A673 (cell line): ENCODE measurements at regions not wholly inside any gene's neighbourhood (a gene's known extent, or its start where the extent isn't known, plus 50 kb on each side); places are given as distances from the start of the nearest gene placed in this dataset.

Source experiments
- BruUV-seq: library from RNA; stranded (reverse); fragments of 400-500 nt; replicated peaks from 2 replicates; lab custom pipeline; 2021; lab: Mats Ljungman, UMichigan
- CTCF ChIA-PET: fragments of 300-600 bp; sonication (Branson Sonifier 250); formaldehyde crosslinking; loops from one replicate; lab custom pipeline; 2022; ENCODE audit warnings: antibody characterized with exemption; lab: Charles Lee
- POLR2A ChIA-PET: fragments of 300-600 bp; sonication (Branson Sonifier 250); formaldehyde crosslinking; loops from one replicate; lab custom pipeline; 2022; ENCODE audit warnings: antibody characterized with exemption; ENCODE audit not compliant: low non-redundant PET; lab: Charles Lee
- DNase-seq: peaks from one replicate; pipeline ENCODE4 v3.0.0-alpha.2; 2015; ENCODE audit warnings: low spot score
- H3K27ac ChIP-seq: fragments of 200-600 bp; sonication (generic); 2 replicates; pipeline ENCODE4 v1.5.1; 2016; ENCODE audit warnings: mixed run types, low read depth, mild to moderate bottlenecking, mixed read lengths, antibody characterized with exemption, low read length; ENCODE audit not compliant: poor library complexity, severe bottlenecking
- H3K27me3 ChIP-seq: fragments of 200-600 bp; sonication (generic); replicated peaks from 2 replicates; pipeline ENCODE4 v1.6.1; 2017; ENCODE audit warnings: mixed run types, low read depth, mild to moderate bottlenecking, mixed read lengths, antibody characterized with exemption, low read length; ENCODE audit not compliant: insufficient read depth, poor library complexity
- H3K36me3 ChIP-seq: fragments of 200-600 bp; sonication (generic); 2 replicates; pipeline ENCODE4 v1.6.1; 2016; ENCODE audit warnings: mixed run types, mild to moderate bottlenecking, mixed read lengths, antibody characterized with exemption, low read length; ENCODE audit not compliant: insufficient read depth, poor library complexity, severe bottlenecking
- H3K4me1 ChIP-seq: fragments of 200-600 bp; sonication (generic); 2 replicates; pipeline ENCODE4 v1.6.1; 2017; ENCODE audit warnings: mixed run types, mild to moderate bottlenecking, mixed read lengths, antibody characterized with exemption, low read length; ENCODE audit not compliant: insufficient read depth, poor library complexity, severe bottlenecking
- H3K4me3 ChIP-seq: fragments of 200-600 bp; sonication (generic); 2 replicates; pipeline ENCODE4 v1.5.1; 2016; ENCODE audit warnings: low read depth, mixed run types, mild to moderate bottlenecking, mixed read lengths, low read length; ENCODE audit not compliant: poor library complexity, severe bottlenecking
- H3K9me3 ChIP-seq: fragments of 200-600 bp; sonication (generic); 2 replicates; pipeline ENCODE4 v1.6.1; 2016; ENCODE audit warnings: mixed run types, low read depth, mild to moderate bottlenecking, mixed read lengths, antibody characterized with exemption, low read length; ENCODE audit not compliant: poor library complexity, severe bottlenecking
- CTCF ChIP-seq: fragments of 300-800, 200-600 bp; sonication (generic); conservative IDR thresholded peaks from 2 replicates; pipeline ENCODE4 v1.5.1; 2017; ENCODE audit warnings: low read depth, mild to moderate bottlenecking, antibody characterized with exemption, low read length, moderate library complexity, mixed read lengths
- EZH2 ChIP-seq: fragments of 200-600 bp; sonication (generic); IDR thresholded peaks from 2 replicates; pipeline ENCODE4 v1.6.1; 2017; ENCODE audit warnings: borderline replicate concordance, low read depth, mild to moderate bottlenecking, mixed read lengths, antibody characterized with exemption, low read length; ENCODE audit not compliant: poor library complexity, severe bottlenecking
- intact Hi-C: fragments of 100-400 bp; cut with micrococcal nuclease; formaldehyde crosslinking; loops from one replicate; pipeline ENCODE4 v1.10.0; 2022; ENCODE audit not compliant: unreplicated experiment

GRCh38 chr4:58602731-58603359, 1492.7 kb upstream of the IGFBP7 start:
- Histone ChIP-seq H3K27me3 (no peaks in the 10 kb centered on the region), H3K9me3 (no peaks in the 10 kb centered on the region), H3K36me3 (no peaks in the 10 kb centered on the region), H3K4me3 (no peak overlapping the region), H3K27ac (no peak overlapping the region), H3K4me1 (no peaks in the 10 kb centered on the region)
- TF ChIP-seq EZH2 (no peak), CTCF (no peak)
- no peak for DNase-seq
- intact Hi-C loops, result no loop called here
- no TSS peak for BruUV-seq
- ChIA-PET POLR2A (no interaction called here), CTCF (no interaction called here)

- POLR2A ChIA-PET, result no interaction called here
- BruUV-seq, result no TSS peak
- no peak overlapping the region for H3K27ac ChIP-seq
- H3K36me3 ChIP-seq, result no peaks in the 10 kb centered on the region
- no peak for DNase-seq
- H3K9me3 ChIP-seq, result no peaks in the 10 kb centered on the region
- H3K27me3 ChIP-seq, result no peaks in the 10 kb centered on the region
- intact Hi-C loops, result no loop called here
- TF ChIP-seq EZH2 (no peak), CTCF (no peak)
- no peak overlapping the region for H3K4me3 ChIP-seq
- CTCF ChIA-PET, result no interaction called here
- no peaks in the 10 kb centered on the region for H3K4me1 ChIP-seq
Measured at GRCh38 chr4:58602022-58602421, 1491.8 kb upstream of the IGFBP7 start.

- Histone ChIP-seq H3K27ac (no peak overlapping the region), H3K4me1 (no peaks in the 10 kb centered on the region), H3K27me3 (no peaks in the 10 kb centered on the region), H3K4me3 (no peak overlapping the region), H3K9me3 (no peaks in the 10 kb centered on the region), H3K36me3 (no peaks in the 10 kb centered on the region)
- DNase-seq, result no peak
- intact Hi-C loops, result no loop called here
- POLR2A ChIA-PET, result no interaction called here
- CTCF ChIA-PET, result no interaction called here
- BruUV-seq, result no TSS peak
- TF ChIP-seq EZH2 (no peak), CTCF (no peak)
Measured at GRCh38 chr4:58600290-58600689, 1490.1 kb upstream of the IGFBP7 start.
